Neural cell (in vitro differentiated cells): ENCODE measurements at regions not wholly inside any gene's neighbourhood (a gene's known extent, or its start where the extent isn't known, plus 50 kb on each side); places are given as distances from the start of the nearest gene placed in this dataset.

ENCODE experiments used
- CTCF ChIP-seq: fragments of 450-650 bp; IDR thresholded peaks from 2 replicates; pipeline ENCODE4 v1.5.1; 2014; ENCODE audit warnings: antibody characterized with exemption, mild to moderate bottlenecking, moderate library complexity; ENCODE audit not compliant: poor library complexity, severe bottlenecking
- EP300 ChIP-seq: fragments of 450-650 bp; conservative IDR thresholded peaks from 2 replicates; pipeline ENCODE4 v1.6.1; 2014; ENCODE audit warnings: antibody characterized with exemption, mild to moderate bottlenecking, moderate library complexity; ENCODE audit not compliant: poor library complexity, severe bottlenecking
- EZH2 ChIP-seq: fragments of 200-600, 300-800 bp; shearing (Covaris generic), sonication (generic); IDR thresholded peaks from 2 replicates; pipeline ENCODE4 v1.6.1; 2014; ENCODE audit warnings: antibody characterized with exemption, low read length, borderline replicate concordance, mild to moderate bottlenecking; ENCODE audit not compliant: insufficient read depth, poor library complexity, severe bottlenecking
- MXI1 ChIP-seq: fragments of 450-650 bp; conservative IDR thresholded peaks from 2 replicates; pipeline ENCODE4 v1.6.1; 2014; ENCODE audit warnings: antibody characterized with exemption, mild to moderate bottlenecking; ENCODE audit not compliant: poor library complexity, severe bottlenecking
- POLR2AphosphoS5 ChIP-seq: IDR thresholded peaks from 2 replicates; pipeline ENCODE4 v1.6.1; 2012
- RAD21 ChIP-seq: fragments of 450-650 bp; conservative IDR thresholded peaks from 2 replicates; pipeline ENCODE4 v1.6.1; 2014; ENCODE audit warnings: antibody characterized with exemption, mild to moderate bottlenecking, moderate library complexity
- REST ChIP-seq: IDR thresholded peaks from 2 replicates; pipeline ENCODE4 v1.6.1; 2012; ENCODE audit warnings: borderline replicate concordance
- SMC3 ChIP-seq: fragments of 450-650 bp; conservative IDR thresholded peaks from 2 replicates; pipeline ENCODE4 v1.6.1; 2014; ENCODE audit warnings: antibody characterized with exemption, mild to moderate bottlenecking, moderate library complexity; ENCODE audit not compliant: poor library complexity
- TAF1 ChIP-seq: IDR thresholded peaks from 2 replicates; pipeline ENCODE4 v1.6.1; 2012; ENCODE audit warnings: low read depth

GRCh38 chr2:111668741-111669140, 215.3 kb downstream of the ANAPC1 start:
- TF ChIP-seq EZH2 (no peak), EP300 (no peak), RAD21 (no peak), CTCF (no peak), TAF1 (no peak), POLR2AphosphoS5 (no peak), MXI1 (no peak), REST (no peak), SMC3 (no peak)
